BJ (cell line): ENCODE measurements at regions not wholly inside any gene's neighbourhood (a gene's known extent, or its start where the extent isn't known, plus 50 kb on each side); places are given as distances from the start of the nearest gene placed in this dataset.
"Not testable (repeated sequence)": the region's sequence is repeated elsewhere in the genome, so short reads cannot be mapped to it uniquely, and the experiment has no call there.

Source experiments
- CTCF ChIA-PET: fragments of 350-600 bp; formaldehyde crosslinking; extraction: SDS; loops from one replicate; lab custom pipeline; 2021; ENCODE audit warnings: antibody characterized with exemption, inconsistent platforms; lab: Yijun Ruan, JAX
- POLR2A ChIA-PET: fragments of 300-600 bp; sonication (Branson Sonifier 250); formaldehyde crosslinking; extraction: SDS; loops from one replicate; lab custom pipeline; 2021; ENCODE audit warnings: antibody characterized with exemption; lab: Charles Lee
- DNase-seq: peaks from one replicate; pipeline ENCODE4 v3.0.0-alpha.2; 2011; ENCODE audit warnings: low read depth
- H3K27me3 ChIP-seq: 2 replicates; pipeline ENCODE4 v1.6.0; 2011; ENCODE audit warnings: low read length; ENCODE audit not compliant: control insufficient read depth, insufficient read depth
- H3K36me3 ChIP-seq: 2 replicates; pipeline ENCODE4 v1.5.1; 2011; ENCODE audit warnings: low read length; ENCODE audit not compliant: control insufficient read depth, insufficient read depth
- H3K4me3 ChIP-seq: 2 replicates; pipeline ENCODE4 v1.5.1; 2011; ENCODE audit warnings: low read depth, mild to moderate bottlenecking, control low read depth, low read length
- TF ChIP-seq, protein P1 (sequence below): IDR thresholded peaks from 2 replicates; pipeline ENCODE4 v1.5.1; 2011; ENCODE audit warnings: low read depth, mild to moderate bottlenecking, control low read depth, inconsistent platforms, low read length, moderate library complexity; ENCODE audit not compliant: insufficient read depth

DNA sequence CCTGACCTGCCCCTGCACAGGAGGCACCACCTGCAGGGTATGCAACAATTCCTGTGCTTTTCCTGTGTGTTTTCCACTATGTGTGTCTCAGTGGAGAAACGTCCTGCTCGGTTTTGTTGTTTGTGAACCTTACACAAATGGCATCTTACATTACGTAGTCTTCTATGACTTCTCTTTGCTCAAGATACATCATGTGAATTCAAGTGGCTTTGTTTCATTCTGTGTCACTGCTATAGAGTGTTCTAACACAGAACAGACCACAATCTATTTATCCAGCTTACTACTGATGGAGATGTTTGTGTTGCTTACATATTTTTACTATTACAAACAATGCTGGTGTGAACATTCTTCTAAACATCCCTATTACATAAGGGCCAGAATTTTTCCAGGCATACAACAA is 97.7 kb downstream of the ANKRD10 start:
- CTCF ChIA-PET, result interaction anchor here (1.3 to 4.4 kb wide), 5 partner anchors 17 to 225 kb away, joined by 3 to 34 read pairs (median 8); no protein-coding TSS in a partner anchor
- no peaks in the 10 kb centered on the region for H3K36me3 ChIP-seq
- TF ChIP-seq, protein P1, sequence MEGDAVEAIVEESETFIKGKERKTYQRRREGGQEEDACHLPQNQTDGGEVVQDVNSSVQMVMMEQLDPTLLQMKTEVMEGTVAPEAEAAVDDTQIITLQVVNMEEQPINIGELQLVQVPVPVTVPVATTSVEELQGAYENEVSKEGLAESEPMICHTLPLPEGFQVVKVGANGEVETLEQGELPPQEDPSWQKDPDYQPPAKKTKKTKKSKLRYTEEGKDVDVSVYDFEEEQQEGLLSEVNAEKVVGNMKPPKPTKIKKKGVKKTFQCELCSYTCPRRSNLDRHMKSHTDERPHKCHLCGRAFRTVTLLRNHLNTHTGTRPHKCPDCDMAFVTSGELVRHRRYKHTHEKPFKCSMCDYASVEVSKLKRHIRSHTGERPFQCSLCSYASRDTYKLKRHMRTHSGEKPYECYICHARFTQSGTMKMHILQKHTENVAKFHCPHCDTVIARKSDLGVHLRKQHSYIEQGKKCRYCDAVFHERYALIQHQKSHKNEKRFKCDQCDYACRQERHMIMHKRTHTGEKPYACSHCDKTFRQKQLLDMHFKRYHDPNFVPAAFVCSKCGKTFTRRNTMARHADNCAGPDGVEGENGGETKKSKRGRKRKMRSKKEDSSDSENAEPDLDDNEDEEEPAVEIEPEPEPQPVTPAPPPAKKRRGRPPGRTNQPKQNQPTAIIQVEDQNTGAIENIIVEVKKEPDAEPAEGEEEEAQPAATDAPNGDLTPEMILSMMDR, result no peak
- DNase-seq, result no peak
- POLR2A ChIA-PET, result no interaction called here
- peaks cover 1% of the 10 kb centered on the region; the same call in 1 of the 2 replicates for H3K27me3 ChIP-seq
- no peak overlapping the region for H3K4me3 ChIP-seq

DNA sequence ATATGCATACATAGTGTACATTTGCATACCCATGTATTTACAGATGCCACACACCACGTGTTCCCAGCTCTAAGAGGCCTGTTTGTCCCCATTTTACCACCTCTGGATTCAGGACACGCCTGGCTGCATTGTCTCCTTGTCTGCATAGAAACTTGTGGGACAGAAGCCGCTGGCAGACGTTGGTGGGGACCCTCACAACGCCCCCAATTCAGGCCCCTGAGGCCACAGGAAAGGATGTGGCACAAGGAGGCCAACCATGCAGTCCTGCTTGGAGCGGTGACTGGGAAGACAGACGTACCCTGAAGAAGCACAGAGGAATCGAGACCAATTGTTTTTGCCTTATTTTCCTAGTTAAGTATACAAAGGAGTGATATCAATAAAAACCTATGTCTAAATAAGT is 96.1 kb downstream of the ANKRD10 start:
- ChIA-PET POLR2A (no interaction called here), CTCF (interaction anchor here (0.6 to 4.4 kb wide), 12 partner anchors 10 to 227 kb away, joined by 3 to 34 read pairs (median 4); partner anchors contain the start of gene ANKRD10)
- Histone ChIP-seq H3K4me3 (no peak overlapping the region), H3K36me3 (no peaks in the 10 kb centered on the region), H3K27me3 (peaks cover 1% of the 10 kb centered on the region; the same call in 1 of the 2 replicates)
- TF ChIP-seq, protein P1, result no peak
- no peak for DNase-seq

DNA sequence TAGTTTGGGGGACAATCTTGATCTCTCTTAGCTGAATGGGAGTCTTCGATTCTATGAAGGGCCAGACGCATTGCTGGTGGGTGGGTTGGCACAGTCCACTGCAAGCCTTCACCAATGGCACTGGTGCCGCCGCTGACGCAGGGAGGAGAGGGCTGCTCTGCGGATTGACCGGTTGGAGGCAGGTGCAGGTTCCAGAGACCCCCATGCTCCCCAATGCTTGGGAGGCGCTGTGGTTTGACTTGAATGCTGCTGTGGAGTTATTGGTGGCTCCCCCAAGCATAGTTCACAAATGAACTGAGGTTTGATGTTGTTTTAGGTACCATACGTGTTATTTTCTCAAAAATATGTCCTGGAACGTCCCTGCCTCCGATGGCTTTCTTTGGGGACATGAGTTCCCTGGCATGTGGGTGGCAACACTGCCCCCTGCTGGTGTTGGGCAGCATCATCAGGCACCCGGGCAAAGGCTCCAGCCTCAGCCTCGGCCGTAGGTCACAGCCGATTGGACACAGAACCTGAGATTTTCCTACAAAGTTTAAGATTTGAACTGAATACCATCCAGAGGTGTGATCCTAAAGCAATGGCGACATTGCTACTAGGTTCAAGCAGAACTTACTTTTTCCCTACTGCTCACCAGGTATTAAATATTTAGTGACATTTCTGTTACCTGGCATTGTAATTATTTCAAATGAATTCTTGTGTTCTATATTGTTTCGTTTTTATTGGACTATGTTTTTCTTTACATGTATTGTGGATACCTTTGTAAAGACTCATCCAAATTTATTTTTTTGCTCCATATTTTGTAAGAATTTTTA is 95.5 kb downstream of the ANKRD10 start:
- TF ChIP-seq, protein P1, result peak; percentile 92
- POLR2A ChIA-PET, result no interaction called here
- Histone ChIP-seq H3K36me3 (no peaks in the 10 kb centered on the region), H3K4me3 (no peak overlapping the region), H3K27me3 (peaks cover 1% of the 10 kb centered on the region; the same call in 1 of the 2 replicates)
- CTCF ChIA-PET, result interaction anchor here (0.6 to 4.4 kb wide), 14 partner anchors 10 to 1883 kb away, joined by 3 to 34 read pairs (median 4); partner anchors contain the start of gene ANKRD10
- DNase-seq, result peak; percentile 9

DNA sequence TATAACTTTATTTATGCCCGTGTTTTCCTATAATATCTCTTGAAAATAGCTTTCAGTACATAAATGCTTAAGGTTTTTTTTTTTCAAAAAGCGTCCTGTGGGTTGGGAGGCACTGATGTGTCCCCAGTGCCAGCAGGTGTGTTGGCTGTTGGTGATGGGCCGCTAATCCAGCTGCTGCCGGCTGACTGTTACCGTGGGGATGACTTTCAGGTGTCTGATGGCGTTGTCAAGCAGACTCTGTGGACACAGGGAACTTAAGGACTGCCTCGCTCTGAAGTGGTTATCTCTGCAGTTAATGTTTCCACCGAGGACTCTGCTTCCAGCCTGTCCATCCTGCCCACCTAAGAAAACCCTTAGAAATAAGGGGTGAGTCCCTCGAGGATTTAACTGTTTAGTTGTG is 94.5 kb downstream of the ANKRD10 start:
- POLR2A ChIA-PET, result no interaction called here
- H3K27me3 ChIP-seq, result peaks cover 4% of the 10 kb centered on the region; the same call in 1 of the 2 replicates

DNA sequence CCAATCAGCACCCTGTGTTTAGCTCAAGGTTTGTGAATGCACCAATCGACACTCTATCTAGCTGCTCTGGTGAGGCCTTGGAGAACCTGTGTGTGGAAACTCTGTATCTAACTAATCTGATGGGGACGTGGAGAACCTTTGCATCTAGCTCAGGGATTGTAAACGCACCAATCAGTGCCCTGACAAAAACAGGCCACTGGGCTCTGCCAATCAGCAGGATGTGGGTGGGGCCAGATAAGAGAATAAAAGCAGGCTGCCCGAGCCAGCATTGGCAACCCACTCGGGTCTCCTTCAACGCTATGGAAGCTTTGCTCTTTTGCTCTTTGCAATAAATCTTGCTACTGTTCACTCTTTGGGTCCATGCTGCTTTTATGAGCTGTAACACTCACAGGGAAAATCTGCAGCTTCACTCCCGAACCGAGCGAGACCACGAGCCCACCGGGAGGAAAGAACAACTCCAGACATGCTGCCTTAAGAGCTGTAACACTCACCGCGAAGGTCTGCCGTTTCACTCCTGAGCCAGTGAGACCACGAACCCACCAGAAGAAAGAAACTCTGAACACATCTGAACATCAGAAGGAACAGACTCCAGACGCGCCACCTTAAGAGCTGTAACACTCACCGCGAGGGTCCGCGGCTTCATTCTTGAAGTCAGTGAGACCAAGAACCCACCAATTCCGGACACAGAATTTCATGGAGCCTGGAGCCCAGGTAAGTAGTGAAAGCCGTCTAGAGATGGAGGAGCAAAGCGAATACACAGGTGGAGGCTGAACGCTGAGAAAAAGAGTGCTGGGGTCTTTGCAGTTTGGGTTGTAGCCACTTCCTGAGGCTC is 92.8 kb downstream of the ANKRD10 start:
- H3K4me3 ChIP-seq, H3K27me3 ChIP-seq, POLR2A ChIA-PET, H3K36me3 ChIP-seq, DNase-seq: not testable (repeated sequence)
- CTCF ChIA-PET, result interaction anchor here (0.6 to 1.0 kb wide), 2 partner anchors 224 to 229 kb away, joined by 3 to 4 read pairs; no protein-coding TSS in a partner anchor

More for the DNA sequence above, 94.5 kb downstream of the ANKRD10 start:
- TF ChIP-seq, protein P1, result no peak
- no peak for DNase-seq
- H3K36me3 ChIP-seq, result no peaks in the 10 kb centered on the region
- CTCF ChIA-PET, result interaction anchor here (0.6 to 4.4 kb wide), 7 partner anchors 12 to 1883 kb away, joined by 3 to 34 read pairs (median 3); no protein-coding TSS in a partner anchor
- H3K4me3 ChIP-seq, result no peak overlapping the region
